ENCODE measurements at regions not wholly inside any gene's neighbourhood (a gene's known extent, or its start where the extent isn't known, plus 50 kb on each side); places are given as distances from the start of the nearest gene placed in this dataset.

DNA sequence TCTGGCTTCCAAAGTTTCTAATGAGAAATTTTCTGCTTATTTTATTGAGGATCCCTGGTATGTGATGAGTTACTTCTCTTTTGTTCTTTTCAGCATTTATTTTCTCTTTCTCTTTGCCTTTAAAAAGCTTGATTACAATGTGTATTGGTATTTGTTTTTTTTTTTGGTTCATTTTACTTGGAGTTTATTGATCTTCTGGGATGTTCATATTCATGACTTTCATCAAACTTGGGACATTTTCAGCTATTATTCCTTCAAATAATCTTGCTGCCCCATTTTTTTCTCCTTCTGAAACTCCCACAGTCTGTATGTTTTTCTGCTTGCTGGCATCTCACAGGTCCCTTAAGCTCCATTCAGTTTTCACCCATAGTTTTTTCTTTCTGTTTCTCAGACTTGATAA, 102.4 kb downstream of the PRDM13 start:
- ChIA-PET POLR2A (no interaction called here), CTCF (interaction anchor here (1.2 kb wide), 1 partner anchor 11 kb away, joined by 4 read pairs; no protein-coding TSS in a partner anchor)
- no peak overlapping the region for H3K4me3 ChIP-seq (replicated peaks in 1 of 2; ENCODE audit: low read depth in 1 of 2, low read length in 2 of 2)

More for the DNA sequence above, 102.4 kb downstream of the PRDM13 start:
- H4K20me1 ChIP-seq (ENCODE audit: insufficient read depth), result no peaks in the 10 kb centered on the region
- RAD21 ChIA-PET (ENCODE audit: low non-redundant PET in 1 of 2, low total read pairs in 2 of 2, uncharacterized antibody in 2 of 2, unreplicated experiment in 2 of 2), result no interaction called here
- BruUV-seq (replicated peaks), result no TSS peak
- H3K4me1 ChIP-seq (ENCODE audit: control insufficient read depth in 1 of 2, insufficient read depth in 2 of 2, low read length in 2 of 2), result no peaks in the 10 kb centered on the region
- H3K79me2 ChIP-seq (ENCODE audit: insufficient read depth, low read length), result no peaks in the 10 kb centered on the region
- no peaks in the 10 kb centered on the region for H3K9me3 ChIP-seq (ENCODE audit: control insufficient read depth in 1 of 2, insufficient read depth in 1 of 2, low read depth in 1 of 2, low read length in 2 of 2)
- H3K36me3 ChIP-seq (ENCODE audit: control insufficient read depth in 1 of 2, insufficient read depth in 2 of 2, low read length in 2 of 2), result no peaks in the 10 kb centered on the region
- H2AFZ ChIP-seq (ENCODE audit: low read depth, low read length, poor library complexity, severe bottlenecking), result no peak overlapping the region
- ATAC-seq, result no peak
- H3K9me2 ChIP-seq (ENCODE audit: insufficient read depth), result no peaks in the 10 kb centered on the region
- intact Hi-C loops (cut with micrococcal nuclease), result no loop called here
- H3K9ac ChIP-seq (ENCODE audit: low read length), result no peak overlapping the region
- H3K27me3 ChIP-seq (ENCODE audit: insufficient read depth, low read length), result no peaks in the 10 kb centered on the region
- no peak for DNase-seq (ENCODE audit: low read depth, low spot score)
- no peak overlapping the region for H3K27ac ChIP-seq (ENCODE audit: low read depth, low read length)
- no peak for TF ChIP-seq EZH2phosphoT487 (IDR thresholded peaks at IDR 0.05; ENCODE audit: borderline replicate concordance)
- no peak for TF ChIP-seq POLR2A (IDR thresholded peaks at IDR 0.05; ENCODE audit: borderline replicate concordance, extremely low read depth, insufficient read depth, insufficient read length)
- no peak for TF ChIP-seq ZNF274 (IDR thresholded peaks at IDR 0.05; ENCODE audit: low read depth, low read length)
- TF ChIP-seq, protein P1, sequence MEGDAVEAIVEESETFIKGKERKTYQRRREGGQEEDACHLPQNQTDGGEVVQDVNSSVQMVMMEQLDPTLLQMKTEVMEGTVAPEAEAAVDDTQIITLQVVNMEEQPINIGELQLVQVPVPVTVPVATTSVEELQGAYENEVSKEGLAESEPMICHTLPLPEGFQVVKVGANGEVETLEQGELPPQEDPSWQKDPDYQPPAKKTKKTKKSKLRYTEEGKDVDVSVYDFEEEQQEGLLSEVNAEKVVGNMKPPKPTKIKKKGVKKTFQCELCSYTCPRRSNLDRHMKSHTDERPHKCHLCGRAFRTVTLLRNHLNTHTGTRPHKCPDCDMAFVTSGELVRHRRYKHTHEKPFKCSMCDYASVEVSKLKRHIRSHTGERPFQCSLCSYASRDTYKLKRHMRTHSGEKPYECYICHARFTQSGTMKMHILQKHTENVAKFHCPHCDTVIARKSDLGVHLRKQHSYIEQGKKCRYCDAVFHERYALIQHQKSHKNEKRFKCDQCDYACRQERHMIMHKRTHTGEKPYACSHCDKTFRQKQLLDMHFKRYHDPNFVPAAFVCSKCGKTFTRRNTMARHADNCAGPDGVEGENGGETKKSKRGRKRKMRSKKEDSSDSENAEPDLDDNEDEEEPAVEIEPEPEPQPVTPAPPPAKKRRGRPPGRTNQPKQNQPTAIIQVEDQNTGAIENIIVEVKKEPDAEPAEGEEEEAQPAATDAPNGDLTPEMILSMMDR (IDR thresholded peaks at IDR 0.05 in 2 of 3, conservative IDR thresholded peaks at IDR 0.05 in 1 of 3; ENCODE audit: borderline replicate concordance in 1 of 3, insufficient read depth in 1 of 3, low read depth in 2 of 3, low read length in 2 of 3), result no peak
- TF ChIP-seq RAD21 (IDR thresholded peaks at IDR 0.05; ENCODE audit: low read depth), result no peak
- no peak for TF ChIP-seq SRF (IDR thresholded peaks at IDR 0.05; ENCODE audit: low read depth)
- TF ChIP-seq TCF7L2 (IDR thresholded peaks at IDR 0.05; ENCODE audit: borderline replicate concordance, extremely low read depth, insufficient read depth, insufficient read length), result no peak
- no peak for TF ChIP-seq YY1 (IDR thresholded peaks at IDR 0.05; ENCODE audit: extremely low read depth, insufficient replicate concordance, low read depth, low read length)
- TF ChIP-seq EGR1 (IDR thresholded peaks at IDR 0.05; ENCODE audit: low read depth), result no peak
- TF ChIP-seq, protein P2, sequence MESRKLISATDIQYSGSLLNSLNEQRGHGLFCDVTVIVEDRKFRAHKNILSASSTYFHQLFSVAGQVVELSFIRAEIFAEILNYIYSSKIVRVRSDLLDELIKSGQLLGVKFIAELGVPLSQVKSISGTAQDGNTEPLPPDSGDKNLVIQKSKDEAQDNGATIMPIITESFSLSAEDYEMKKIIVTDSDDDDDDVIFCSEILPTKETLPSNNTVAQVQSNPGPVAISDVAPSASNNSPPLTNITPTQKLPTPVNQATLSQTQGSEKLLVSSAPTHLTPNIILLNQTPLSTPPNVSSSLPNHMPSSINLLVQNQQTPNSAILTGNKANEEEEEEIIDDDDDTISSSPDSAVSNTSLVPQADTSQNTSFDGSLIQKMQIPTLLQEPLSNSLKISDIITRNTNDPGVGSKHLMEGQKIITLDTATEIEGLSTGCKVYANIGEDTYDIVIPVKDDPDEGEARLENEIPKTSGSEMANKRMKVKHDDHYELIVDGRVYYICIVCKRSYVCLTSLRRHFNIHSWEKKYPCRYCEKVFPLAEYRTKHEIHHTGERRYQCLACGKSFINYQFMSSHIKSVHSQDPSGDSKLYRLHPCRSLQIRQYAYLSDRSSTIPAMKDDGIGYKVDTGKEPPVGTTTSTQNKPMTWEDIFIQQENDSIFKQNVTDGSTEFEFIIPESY (IDR thresholded peaks at IDR 0.05; ENCODE audit: extremely low read depth, insufficient replicate concordance, low read length), result no peak
- TF ChIP-seq, protein P3, sequence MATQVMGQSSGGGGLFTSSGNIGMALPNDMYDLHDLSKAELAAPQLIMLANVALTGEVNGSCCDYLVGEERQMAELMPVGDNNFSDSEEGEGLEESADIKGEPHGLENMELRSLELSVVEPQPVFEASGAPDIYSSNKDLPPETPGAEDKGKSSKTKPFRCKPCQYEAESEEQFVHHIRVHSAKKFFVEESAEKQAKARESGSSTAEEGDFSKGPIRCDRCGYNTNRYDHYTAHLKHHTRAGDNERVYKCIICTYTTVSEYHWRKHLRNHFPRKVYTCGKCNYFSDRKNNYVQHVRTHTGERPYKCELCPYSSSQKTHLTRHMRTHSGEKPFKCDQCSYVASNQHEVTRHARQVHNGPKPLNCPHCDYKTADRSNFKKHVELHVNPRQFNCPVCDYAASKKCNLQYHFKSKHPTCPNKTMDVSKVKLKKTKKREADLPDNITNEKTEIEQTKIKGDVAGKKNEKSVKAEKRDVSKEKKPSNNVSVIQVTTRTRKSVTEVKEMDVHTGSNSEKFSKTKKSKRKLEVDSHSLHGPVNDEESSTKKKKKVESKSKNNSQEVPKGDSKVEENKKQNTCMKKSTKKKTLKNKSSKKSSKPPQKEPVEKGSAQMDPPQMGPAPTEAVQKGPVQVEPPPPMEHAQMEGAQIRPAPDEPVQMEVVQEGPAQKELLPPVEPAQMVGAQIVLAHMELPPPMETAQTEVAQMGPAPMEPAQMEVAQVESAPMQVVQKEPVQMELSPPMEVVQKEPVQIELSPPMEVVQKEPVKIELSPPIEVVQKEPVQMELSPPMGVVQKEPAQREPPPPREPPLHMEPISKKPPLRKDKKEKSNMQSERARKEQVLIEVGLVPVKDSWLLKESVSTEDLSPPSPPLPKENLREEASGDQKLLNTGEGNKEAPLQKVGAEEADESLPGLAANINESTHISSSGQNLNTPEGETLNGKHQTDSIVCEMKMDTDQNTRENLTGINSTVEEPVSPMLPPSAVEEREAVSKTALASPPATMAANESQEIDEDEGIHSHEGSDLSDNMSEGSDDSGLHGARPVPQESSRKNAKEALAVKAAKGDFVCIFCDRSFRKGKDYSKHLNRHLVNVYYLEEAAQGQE (IDR thresholded peaks at IDR 0.05; ENCODE audit: low read depth), result no peak
- no peak for TF ChIP-seq JUND (IDR thresholded peaks at IDR 0.05)
- TF ChIP-seq, protein P4, sequence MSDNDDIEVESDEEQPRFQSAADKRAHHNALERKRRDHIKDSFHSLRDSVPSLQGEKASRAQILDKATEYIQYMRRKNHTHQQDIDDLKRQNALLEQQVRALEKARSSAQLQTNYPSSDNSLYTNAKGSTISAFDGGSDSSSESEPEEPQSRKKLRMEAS (IDR thresholded peaks at IDR 0.05), result no peak
- no peak overlapping the region for H3K4me2 ChIP-seq (ENCODE audit: low read length)

Measured in HCT116 (cell line).